Mesothelial cell of epicardium (in vitro differentiated cells): ENCODE measurements at regions not wholly inside any gene's neighbourhood (a gene's known extent, or its start where the extent isn't known, plus 50 kb on each side); places are given as distances from the start of the nearest gene placed in this dataset.

Source experiments
- DNase-seq, 2 experiments: peaks; one replicate each; pipeline ENCODE4 v3.0.0; 2021; ENCODE audit warnings: low spot score in 2 of 2; ENCODE audit not compliant: unreplicated experiment in 2 of 2
- H3K27ac Mint-ChIP-seq: 2 replicates; pipeline ENCODE4 v1.8.0; 2021; ENCODE audit warnings: mixed read lengths
- H3K27me3 Mint-ChIP-seq: 2 replicates; pipeline ENCODE4 v1.8.0; 2021; ENCODE audit warnings: low read depth, mixed read lengths
- H3K36me3 Mint-ChIP-seq: 2 replicates; pipeline ENCODE4 v1.8.0; 2021; ENCODE audit warnings: mixed read lengths
- H3K4me1 Mint-ChIP-seq: 2 replicates; pipeline ENCODE4 v1.8.0; 2021; ENCODE audit warnings: mixed read lengths
- H3K4me3 Mint-ChIP-seq: 2 replicates; pipeline ENCODE4 v1.8.0; 2021; ENCODE audit warnings: mild to moderate bottlenecking, moderate library complexity, mixed read lengths
- H3K9me3 Mint-ChIP-seq: 2 replicates; pipeline ENCODE4 v1.8.0; 2021; ENCODE audit warnings: mixed read lengths
- TF ChIP-seq, protein P1 (sequence below): fragments of 200-600 bp; sonication (generic); IDR thresholded peaks from one replicate; pipeline ENCODE4 v1.5.0; 2021; ENCODE audit warnings: antibody characterized with exemption; ENCODE audit not compliant: unreplicated experiment

- TF ChIP-seq, protein P1, sequence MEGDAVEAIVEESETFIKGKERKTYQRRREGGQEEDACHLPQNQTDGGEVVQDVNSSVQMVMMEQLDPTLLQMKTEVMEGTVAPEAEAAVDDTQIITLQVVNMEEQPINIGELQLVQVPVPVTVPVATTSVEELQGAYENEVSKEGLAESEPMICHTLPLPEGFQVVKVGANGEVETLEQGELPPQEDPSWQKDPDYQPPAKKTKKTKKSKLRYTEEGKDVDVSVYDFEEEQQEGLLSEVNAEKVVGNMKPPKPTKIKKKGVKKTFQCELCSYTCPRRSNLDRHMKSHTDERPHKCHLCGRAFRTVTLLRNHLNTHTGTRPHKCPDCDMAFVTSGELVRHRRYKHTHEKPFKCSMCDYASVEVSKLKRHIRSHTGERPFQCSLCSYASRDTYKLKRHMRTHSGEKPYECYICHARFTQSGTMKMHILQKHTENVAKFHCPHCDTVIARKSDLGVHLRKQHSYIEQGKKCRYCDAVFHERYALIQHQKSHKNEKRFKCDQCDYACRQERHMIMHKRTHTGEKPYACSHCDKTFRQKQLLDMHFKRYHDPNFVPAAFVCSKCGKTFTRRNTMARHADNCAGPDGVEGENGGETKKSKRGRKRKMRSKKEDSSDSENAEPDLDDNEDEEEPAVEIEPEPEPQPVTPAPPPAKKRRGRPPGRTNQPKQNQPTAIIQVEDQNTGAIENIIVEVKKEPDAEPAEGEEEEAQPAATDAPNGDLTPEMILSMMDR = no peak
- Mint-ChIP-seq H3K27ac (no peak overlapping the region), H3K27me3 (no peaks in the 10 kb centered on the region), H3K4me1 (peaks cover 7% of the 10 kb centered on the region), H3K4me3 (no peak overlapping the region), H3K9me3 (peaks cover 6% of the 10 kb centered on the region), H3K36me3 (peaks cover 3% of the 10 kb centered on the region)
- DNase-seq = no peak
These were observed 57.7 kb upstream of the GADD45A start for GRCh38 chr1:67627336-67627735.

DNA sequence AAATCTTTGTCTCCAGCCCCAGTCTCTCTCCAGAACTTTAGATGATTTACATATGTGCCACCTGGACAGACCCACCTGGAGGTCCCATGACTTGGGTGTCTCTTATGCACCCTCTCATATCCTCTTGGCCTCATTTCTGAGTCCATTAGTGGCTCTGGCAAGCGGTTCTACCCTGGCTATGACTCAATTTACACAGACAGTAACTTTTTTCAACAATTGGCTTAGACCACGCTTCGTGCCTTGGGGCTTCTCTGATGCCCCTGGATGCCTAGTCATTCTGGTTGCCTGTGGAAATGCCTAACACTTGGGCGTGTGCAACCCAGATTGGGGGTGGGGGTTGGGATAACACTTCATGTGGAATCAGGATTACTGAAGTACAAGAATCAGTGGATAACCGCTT, 57.1 kb upstream of the GADD45A start:
- H3K36me3 Mint-ChIP-seq = peaks cover 3% of the 10 kb centered on the region
- no peak overlapping the region for H3K4me3 Mint-ChIP-seq
- H3K27ac Mint-ChIP-seq = no peak overlapping the region
- TF ChIP-seq, protein P1 = no peak
- peaks cover 6% of the 10 kb centered on the region for H3K9me3 Mint-ChIP-seq
- H3K4me1 Mint-ChIP-seq = peaks cover 7% of the 10 kb centered on the region
- H3K27me3 Mint-ChIP-seq = no peaks in the 10 kb centered on the region
- no peak for DNase-seq

DNA sequence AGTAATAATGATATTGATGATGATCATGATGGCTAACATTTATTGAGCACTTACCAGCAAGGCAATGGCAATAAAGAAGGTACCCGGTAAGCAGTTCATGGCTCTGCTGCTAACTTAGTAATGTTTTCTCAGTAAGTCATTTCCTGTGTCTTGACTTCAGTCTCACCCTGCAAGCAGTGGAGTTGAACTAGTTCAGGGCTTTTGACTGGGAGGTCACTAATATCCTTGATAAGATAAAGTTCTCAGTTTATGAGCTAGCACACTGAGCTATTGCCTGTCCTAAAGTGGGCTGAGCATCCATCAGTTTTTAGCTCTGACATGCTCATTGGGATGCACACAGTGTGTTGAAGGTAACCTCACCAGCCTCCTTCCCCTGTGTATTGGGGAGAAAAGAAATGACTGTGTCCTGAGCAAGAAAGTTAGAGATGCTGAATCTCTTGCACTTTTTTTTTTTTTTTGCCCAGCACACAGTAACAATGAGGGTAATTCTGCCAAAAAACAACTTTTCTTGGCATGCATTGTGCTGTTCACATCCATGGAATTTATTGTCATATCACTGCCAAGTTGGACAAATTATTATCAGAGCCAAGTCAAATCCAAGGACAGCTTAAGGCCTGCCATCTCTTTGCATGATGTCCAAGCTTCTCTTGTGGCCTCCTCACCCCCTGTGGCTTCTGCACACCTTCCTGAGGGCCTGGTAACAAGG, 55.5 kb upstream of the GADD45A start:
- H3K27me3 Mint-ChIP-seq = no peaks in the 10 kb centered on the region
- H3K4me1 Mint-ChIP-seq = no peaks in the 10 kb centered on the region
- DNase-seq = no peak
- H3K36me3 Mint-ChIP-seq = peaks cover 3% of the 10 kb centered on the region
- H3K9me3 Mint-ChIP-seq = peaks cover 6% of the 10 kb centered on the region
- TF ChIP-seq, protein P1 = no peak
- no peak overlapping the region for H3K27ac Mint-ChIP-seq
- H3K4me3 Mint-ChIP-seq = no peak overlapping the region

- Mint-ChIP-seq H3K27ac (no peak overlapping the region), H3K27me3 (no peaks in the 10 kb centered on the region), H3K4me3 (no peak overlapping the region), H3K36me3 (peaks cover 3% of the 10 kb centered on the region), H3K9me3 (peaks cover 6% of the 10 kb centered on the region), H3K4me1 (no peaks in the 10 kb centered on the region)
- TF ChIP-seq, protein P1 = no peak
- DNase-seq = no peak
These were observed 54.5 kb upstream of the GADD45A start for GRCh38 chr1:67630438-67631045.

DNA sequence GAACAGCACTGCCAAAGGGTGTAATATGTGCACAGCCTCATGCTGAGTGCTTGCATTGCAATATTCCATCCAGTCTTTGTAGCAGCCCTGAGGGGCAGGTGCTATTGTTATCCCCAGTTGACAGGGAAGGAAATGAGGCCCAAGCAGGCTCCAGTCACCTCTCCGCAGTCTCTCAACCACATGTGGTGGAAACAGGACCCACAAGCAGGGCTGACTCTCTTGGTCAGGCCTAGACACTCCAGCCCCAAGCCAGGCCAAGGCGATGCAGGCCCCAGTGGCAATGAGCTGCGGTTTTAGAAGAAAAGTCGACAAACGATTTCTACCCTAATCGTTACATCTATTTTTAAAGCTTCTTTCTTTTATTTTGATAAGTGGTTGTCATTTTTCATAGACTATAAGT, 52.6 kb upstream of the GADD45A start:
- Mint-ChIP-seq H3K27ac (no peak overlapping the region), H3K9me3 (no peaks in the 10 kb centered on the region), H3K27me3 (no peaks in the 10 kb centered on the region), H3K4me3 (no peak overlapping the region), H3K36me3 (no peaks in the 10 kb centered on the region), H3K4me1 (peaks cover 2% of the 10 kb centered on the region)
- TF ChIP-seq, protein P1 = no peak
- no peak for DNase-seq
